ENCODE measurements at regions not wholly inside any gene's neighbourhood (a gene's known extent, or its start where the extent isn't known, plus 50 kb on each side); places are given as distances from the start of the nearest gene placed in this dataset.
A peak's percentile ranks its signal among the peaks of the same experiment; 100 is the strongest.

DNA sequence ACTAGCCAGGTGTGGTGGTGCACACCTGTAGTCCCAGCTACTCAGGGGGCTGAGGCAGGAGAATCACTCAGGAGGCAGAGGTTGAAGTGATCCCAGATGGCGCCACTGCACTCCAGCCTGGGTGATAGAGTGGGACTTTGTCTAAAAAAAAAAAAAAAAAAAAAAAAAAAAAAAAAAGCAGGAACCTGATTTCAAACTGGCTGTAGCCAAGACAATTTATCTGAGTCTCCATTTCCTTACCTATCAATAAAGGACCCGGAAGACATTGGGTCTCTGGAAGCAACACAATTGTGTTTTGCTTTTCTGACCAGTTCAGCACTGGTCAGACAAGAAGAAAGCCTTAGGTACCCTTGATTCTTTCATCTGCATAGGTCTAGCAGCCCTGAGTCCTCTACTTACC, 491.0 kb downstream of the TBC1D4 start (continued):
- TF ChIP-seq KDM4B (CRISPR knock-in tag; IDR thresholded peaks at IDR 0.05) (no peak), MBNL3 (CRISPR knock-in tag; conservative IDR thresholded peaks at IDR 0.05) (no peak), KAT8 (CRISPR knock-in tag; IDR thresholded peaks at IDR 0.05) (no peak), KLF13 (CRISPR knock-in tag; IDR thresholded peaks at IDR 0.05) (no peak), ZNF383 (CRISPR knock-in tag; IDR thresholded peaks at IDR 0.05; ENCODE audit: borderline replicate concordance) (no peak), HNRNPL (IDR thresholded peaks at IDR 0.05; ENCODE audit: low read depth, low read length) (no peak)

GRCh38 chr13:74987124-74987690, 494.8 kb downstream of the TBC1D4 start:
- DNase-seq (ENCODE audit: low spot score) (no peak), FAIRE-seq (no peak), ATAC-seq (no peak)
- intact Hi-C loops (cut with micrococcal nuclease; ENCODE audit: unreplicated experiment) = no loop called here
- Histone ChIP-seq H2AFZ (ENCODE audit: low read length) (no peak overlapping the region), H3K79me2 (ENCODE audit: insufficient read depth, low read length) (no peaks in the 10 kb centered on the region), H3K27ac (ENCODE audit: extremely low read length, insufficient read depth, low read length) (no peak overlapping the region), H3K36me3 (replicated peaks in 1 of 2; ENCODE audit: control insufficient read depth in 1 of 2, insufficient read depth in 2 of 2, low read length in 2 of 2) (no peaks in the 10 kb centered on the region), H3K27me3 (ENCODE audit: control insufficient read depth in 1 of 2, insufficient read depth in 2 of 2, low read length in 2 of 2) (no peaks in the 10 kb centered on the region), H3K4me2 (ENCODE audit: low read depth, low read length) (no peak overlapping the region), H3K9ac (ENCODE audit: insufficient read depth, low read depth, low read length) (no peak overlapping the region), H4K20me1 (ENCODE audit: insufficient read depth, low read length) (no peaks in the 10 kb centered on the region), H3K9me3 (ENCODE audit: low read length) (no peaks in the 10 kb centered on the region), H3K4me3 (replicated peaks in 1 of 3; ENCODE audit: insufficient read depth in 1 of 3, low read depth in 2 of 3, low read length in 3 of 3) (no peak overlapping the region), H3K4me1 (ENCODE audit: insufficient read depth, low read length) (no peaks in the 10 kb centered on the region)
- in situ Hi-C loops (cut with HindIII; ENCODE audit: extremely low pct_ligation_motif_present, low pct_unique_long_range_greater_than_20kb) = no loop called here
- ChIA-PET POLR2A (no interaction called here), CTCF (ENCODE audit: low intra/inter-chr PET ratio, low total read pairs) (no interaction called here)
- no peak for TF ChIP-seq ZNF431 (CRISPR knock-in tag; IDR thresholded peaks at IDR 0.05; ENCODE audit: borderline replicate concordance, low read depth)
- TF ChIP-seq MAFF (IDR thresholded peaks at IDR 0.05; ENCODE audit: low read depth, low read length) = peak; percentile 32; the same call in 1 of the 2 replicates
- peak; percentile 40 to 59; a peak in 3 of 4 replicates for TF ChIP-seq MAFK (conservative IDR thresholded peaks at IDR 0.05 in 1 of 2, IDR thresholded peaks at IDR 0.05 in 1 of 2; ENCODE audit: low read length in 2 of 2)
- no peak for TF ChIP-seq KLF15 (CRISPR knock-in tag; IDR thresholded peaks at IDR 0.05; ENCODE audit: borderline replicate concordance)
- no peak for TF ChIP-seq ZNF260 (CRISPR knock-in tag; IDR thresholded peaks at IDR 0.05; ENCODE audit: borderline replicate concordance, low read depth)
- BruUV-seq (replicated peaks) = no TSS peak
